WTC11 (cell line): ENCODE measurements at regions not wholly inside any gene's neighbourhood (a gene's known extent, or its start where the extent isn't known, plus 50 kb on each side); places are given as distances from the start of the nearest gene placed in this dataset.

ENCODE experiments used
- ATAC-seq: fragments of 200-7000 bp; cut with Tn5 transposase; 2 replicates; pipeline ENCODE4 v1.10.0; 2021; ENCODE audit warnings: mild to moderate bottlenecking, moderate library complexity
- CTCF ChIA-PET: fragments of 300-600 bp; sonication (Branson Sonifier 250); formaldehyde crosslinking; loops from one replicate; lab custom pipeline; 2021; ENCODE audit warnings: antibody characterized with exemption; lab: Charles Lee
- POLR2A ChIA-PET: fragments of 350-600 bp; sonication (Branson Sonifier 250); formaldehyde crosslinking; loops from one replicate; lab custom pipeline; 2021; ENCODE audit warnings: antibody characterized with exemption; lab: Charles Lee
- DNase-seq: peaks from one replicate; pipeline ENCODE4 v3.0.0; 2021; ENCODE audit warnings: low spot score
- H3K27ac Mint-ChIP-seq: 2 replicates; pipeline ENCODE4 v1.8.0; 2021; ENCODE audit warnings: mixed read lengths
- H3K27me3 Mint-ChIP-seq: 2 replicates; pipeline ENCODE4 v1.8.0; 2021; ENCODE audit warnings: low read depth, mild to moderate bottlenecking, moderate library complexity, mixed read lengths
- H3K36me3 Mint-ChIP-seq: 2 replicates; pipeline ENCODE4 v1.8.0; 2021; ENCODE audit warnings: mixed read lengths
- H3K4me1 Mint-ChIP-seq: 2 replicates; pipeline ENCODE4 v1.8.0; 2022; ENCODE audit warnings: mixed read lengths
- H3K4me3 Mint-ChIP-seq: 2 replicates; pipeline ENCODE4 v1.8.0; 2021; ENCODE audit warnings: mild to moderate bottlenecking, moderate library complexity, mixed read lengths
- H3K9me3 Mint-ChIP-seq: 2 replicates; pipeline ENCODE4 v1.8.0; 2021; ENCODE audit warnings: mixed read lengths
- AR ChIP-seq: fragments of 250-450 bp; sonication (Bioruptor Pico); IDR thresholded peaks from 2 replicates; pipeline ENCODE4 v1.9.0; 2021; ENCODE audit warnings: mild to moderate bottlenecking
- CREB1 ChIP-seq: sonication (generic); formaldehyde crosslinking; IDR thresholded peaks from 2 replicates; pipeline ENCODE4 v1.8.0; 2023; ENCODE audit warnings: mild to moderate bottlenecking, missing genetic modification reagents
- FOXP1 ChIP-seq: sonication (generic); formaldehyde crosslinking; IDR thresholded peaks from 2 replicates; pipeline ENCODE4 v1.8.0; 2022; ENCODE audit warnings: missing genetic modification reagents, mild to moderate bottlenecking, moderate library complexity, borderline replicate concordance
- FOXP4 ChIP-seq: sonication (generic); formaldehyde crosslinking; IDR thresholded peaks from 2 replicates; pipeline ENCODE4 v1.8.0; 2022; ENCODE audit warnings: mild to moderate bottlenecking, missing genetic modification reagents
- JUN ChIP-seq: sonication (generic); formaldehyde crosslinking; IDR thresholded peaks from 2 replicates; pipeline ENCODE4 v1.8.0; 2023; ENCODE audit warnings: mild to moderate bottlenecking, missing genetic modification reagents
- KAT7 ChIP-seq: sonication (generic); formaldehyde crosslinking; IDR thresholded peaks from 2 replicates; pipeline ENCODE4 v1.8.1; 2023; ENCODE audit warnings: missing genetic modification reagents, mild to moderate bottlenecking, borderline replicate concordance
- MYBL2 ChIP-seq: sonication (generic); formaldehyde crosslinking; IDR thresholded peaks from 2 replicates; pipeline ENCODE4 v1.8.1; 2023; ENCODE audit warnings: mild to moderate bottlenecking, moderate library complexity, missing genetic modification reagents
- NFE2L1 ChIP-seq: sonication (generic); formaldehyde crosslinking; IDR thresholded peaks from 2 replicates; pipeline ENCODE4 v1.8.1; 2023; ENCODE audit warnings: missing genetic modification reagents
- RORB ChIP-seq: fragments of 250-450 bp; sonication (Bioruptor Pico); IDR thresholded peaks from 2 replicates; pipeline ENCODE4 v1.9.0; 2021; ENCODE audit warnings: mild to moderate bottlenecking
- SOX15 ChIP-seq: fragments of 250-450 bp; sonication (Bioruptor Pico); IDR thresholded peaks from 2 replicates; pipeline ENCODE4 v1.9.0; 2021; ENCODE audit warnings: mild to moderate bottlenecking
- TEAD1 ChIP-seq: sonication (generic); formaldehyde crosslinking; IDR thresholded peaks from 2 replicates; pipeline ENCODE4 v1.8.0; 2022; ENCODE audit warnings: mild to moderate bottlenecking, missing genetic modification reagents
- ZNF512 ChIP-seq: sonication (generic); formaldehyde crosslinking; IDR thresholded peaks from 2 replicates; pipeline ENCODE4 v1.8.1; 2022; ENCODE audit warnings: missing genetic modification reagents, borderline replicate concordance
- ZNF671 ChIP-seq: fragments of 250-450 bp; sonication (Bioruptor Pico); IDR thresholded peaks from 2 replicates; pipeline ENCODE4 v1.8.0; 2021; ENCODE audit warnings: mild to moderate bottlenecking
- TF ChIP-seq, protein P1 (sequence below): sonication (generic); formaldehyde crosslinking; IDR thresholded peaks from 2 replicates; pipeline ENCODE4 v1.8.0; 2023; ENCODE audit warnings: missing genetic modification reagents, mild to moderate bottlenecking, borderline replicate concordance
- TF ChIP-seq, protein P2 (sequence below): sonication (generic); formaldehyde crosslinking; IDR thresholded peaks from 2 replicates; pipeline ENCODE4 v1.8.1; 2023; ENCODE audit warnings: mild to moderate bottlenecking, missing genetic modification reagents, moderate library complexity
- TF ChIP-seq, protein P3 (sequence below): sonication (generic); formaldehyde crosslinking; IDR thresholded peaks from 2 replicates; pipeline ENCODE4 v1.8.1; 2023; ENCODE audit warnings: mild to moderate bottlenecking, missing genetic modification reagents, borderline replicate concordance
- TF ChIP-seq, protein P4 (sequence below): fragments of 250-450 bp; sonication (Bioruptor Pico); IDR thresholded peaks from 2 replicates; pipeline ENCODE4 v2.1.2; 2022; ENCODE audit warnings: mild to moderate bottlenecking, moderate library complexity

DNA sequence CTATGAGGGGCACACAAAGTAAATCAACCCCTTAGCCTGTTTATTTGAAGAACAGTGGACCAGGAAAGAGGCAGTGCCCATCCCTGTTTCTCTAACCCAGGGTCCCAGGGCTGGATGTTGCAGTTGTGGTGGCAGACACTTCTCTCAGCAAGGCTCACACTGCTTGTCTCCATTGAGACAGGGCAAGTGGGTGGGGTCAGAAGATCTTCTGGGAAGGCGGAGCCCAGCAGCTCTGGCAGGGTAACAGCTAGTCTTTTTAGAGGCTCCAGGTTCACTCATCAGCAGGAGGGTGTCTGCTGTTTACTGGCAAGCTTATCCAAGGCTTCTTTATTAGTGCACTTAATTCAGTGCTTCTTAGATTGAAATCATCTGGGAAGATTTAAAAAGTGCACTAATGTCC lies 659.8 kb upstream of the DIPK2B start (continued):
- TF ChIP-seq, protein P1, sequence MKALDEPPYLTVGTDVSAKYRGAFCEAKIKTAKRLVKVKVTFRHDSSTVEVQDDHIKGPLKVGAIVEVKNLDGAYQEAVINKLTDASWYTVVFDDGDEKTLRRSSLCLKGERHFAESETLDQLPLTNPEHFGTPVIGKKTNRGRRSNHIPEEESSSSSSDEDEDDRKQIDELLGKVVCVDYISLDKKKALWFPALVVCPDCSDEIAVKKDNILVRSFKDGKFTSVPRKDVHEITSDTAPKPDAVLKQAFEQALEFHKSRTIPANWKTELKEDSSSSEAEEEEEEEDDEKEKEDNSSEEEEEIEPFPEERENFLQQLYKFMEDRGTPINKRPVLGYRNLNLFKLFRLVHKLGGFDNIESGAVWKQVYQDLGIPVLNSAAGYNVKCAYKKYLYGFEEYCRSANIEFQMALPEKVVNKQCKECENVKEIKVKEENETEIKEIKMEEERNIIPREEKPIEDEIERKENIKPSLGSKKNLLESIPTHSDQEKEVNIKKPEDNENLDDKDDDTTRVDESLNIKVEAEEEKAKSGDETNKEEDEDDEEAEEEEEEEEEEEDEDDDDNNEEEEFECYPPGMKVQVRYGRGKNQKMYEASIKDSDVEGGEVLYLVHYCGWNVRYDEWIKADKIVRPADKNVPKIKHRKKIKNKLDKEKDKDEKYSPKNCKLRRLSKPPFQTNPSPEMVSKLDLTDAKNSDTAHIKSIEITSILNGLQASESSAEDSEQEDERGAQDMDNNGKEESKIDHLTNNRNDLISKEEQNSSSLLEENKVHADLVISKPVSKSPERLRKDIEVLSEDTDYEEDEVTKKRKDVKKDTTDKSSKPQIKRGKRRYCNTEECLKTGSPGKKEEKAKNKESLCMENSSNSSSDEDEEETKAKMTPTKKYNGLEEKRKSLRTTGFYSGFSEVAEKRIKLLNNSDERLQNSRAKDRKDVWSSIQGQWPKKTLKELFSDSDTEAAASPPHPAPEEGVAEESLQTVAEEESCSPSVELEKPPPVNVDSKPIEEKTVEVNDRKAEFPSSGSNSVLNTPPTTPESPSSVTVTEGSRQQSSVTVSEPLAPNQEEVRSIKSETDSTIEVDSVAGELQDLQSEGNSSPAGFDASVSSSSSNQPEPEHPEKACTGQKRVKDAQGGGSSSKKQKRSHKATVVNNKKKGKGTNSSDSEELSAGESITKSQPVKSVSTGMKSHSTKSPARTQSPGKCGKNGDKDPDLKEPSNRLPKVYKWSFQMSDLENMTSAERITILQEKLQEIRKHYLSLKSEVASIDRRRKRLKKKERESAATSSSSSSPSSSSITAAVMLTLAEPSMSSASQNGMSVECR (CRISPR knock-in tag) = no peak
- TF ChIP-seq FOXP4 (CRISPR knock-in tag) = no peak
- TF ChIP-seq NFE2L1 (CRISPR knock-in tag) = no peak
- no peak for TF ChIP-seq SOX15 (CRISPR knock-in tag)
- TF ChIP-seq, protein P2, sequence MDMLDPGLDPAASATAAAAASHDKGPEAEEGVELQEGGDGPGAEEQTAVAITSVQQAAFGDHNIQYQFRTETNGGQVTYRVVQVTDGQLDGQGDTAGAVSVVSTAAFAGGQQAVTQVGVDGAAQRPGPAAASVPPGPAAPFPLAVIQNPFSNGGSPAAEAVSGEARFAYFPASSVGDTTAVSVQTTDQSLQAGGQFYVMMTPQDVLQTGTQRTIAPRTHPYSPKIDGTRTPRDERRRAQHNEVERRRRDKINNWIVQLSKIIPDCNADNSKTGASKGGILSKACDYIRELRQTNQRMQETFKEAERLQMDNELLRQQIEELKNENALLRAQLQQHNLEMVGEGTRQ (CRISPR knock-in tag) = no peak
- no peak for TF ChIP-seq MYBL2 (CRISPR knock-in tag)
- no peak for TF ChIP-seq FOXP1 (CRISPR knock-in tag)

GRCh38 chrX:45859407-45859806 lies 658.7 kb upstream of the DIPK2B start:
- Mint-ChIP-seq H3K9me3 (no peaks in the 10 kb centered on the region), H3K36me3 (no peaks in the 10 kb centered on the region), H3K4me1 (peaks cover 32% of the 10 kb centered on the region)
- no peak for ATAC-seq
- TF ChIP-seq, protein P3, sequence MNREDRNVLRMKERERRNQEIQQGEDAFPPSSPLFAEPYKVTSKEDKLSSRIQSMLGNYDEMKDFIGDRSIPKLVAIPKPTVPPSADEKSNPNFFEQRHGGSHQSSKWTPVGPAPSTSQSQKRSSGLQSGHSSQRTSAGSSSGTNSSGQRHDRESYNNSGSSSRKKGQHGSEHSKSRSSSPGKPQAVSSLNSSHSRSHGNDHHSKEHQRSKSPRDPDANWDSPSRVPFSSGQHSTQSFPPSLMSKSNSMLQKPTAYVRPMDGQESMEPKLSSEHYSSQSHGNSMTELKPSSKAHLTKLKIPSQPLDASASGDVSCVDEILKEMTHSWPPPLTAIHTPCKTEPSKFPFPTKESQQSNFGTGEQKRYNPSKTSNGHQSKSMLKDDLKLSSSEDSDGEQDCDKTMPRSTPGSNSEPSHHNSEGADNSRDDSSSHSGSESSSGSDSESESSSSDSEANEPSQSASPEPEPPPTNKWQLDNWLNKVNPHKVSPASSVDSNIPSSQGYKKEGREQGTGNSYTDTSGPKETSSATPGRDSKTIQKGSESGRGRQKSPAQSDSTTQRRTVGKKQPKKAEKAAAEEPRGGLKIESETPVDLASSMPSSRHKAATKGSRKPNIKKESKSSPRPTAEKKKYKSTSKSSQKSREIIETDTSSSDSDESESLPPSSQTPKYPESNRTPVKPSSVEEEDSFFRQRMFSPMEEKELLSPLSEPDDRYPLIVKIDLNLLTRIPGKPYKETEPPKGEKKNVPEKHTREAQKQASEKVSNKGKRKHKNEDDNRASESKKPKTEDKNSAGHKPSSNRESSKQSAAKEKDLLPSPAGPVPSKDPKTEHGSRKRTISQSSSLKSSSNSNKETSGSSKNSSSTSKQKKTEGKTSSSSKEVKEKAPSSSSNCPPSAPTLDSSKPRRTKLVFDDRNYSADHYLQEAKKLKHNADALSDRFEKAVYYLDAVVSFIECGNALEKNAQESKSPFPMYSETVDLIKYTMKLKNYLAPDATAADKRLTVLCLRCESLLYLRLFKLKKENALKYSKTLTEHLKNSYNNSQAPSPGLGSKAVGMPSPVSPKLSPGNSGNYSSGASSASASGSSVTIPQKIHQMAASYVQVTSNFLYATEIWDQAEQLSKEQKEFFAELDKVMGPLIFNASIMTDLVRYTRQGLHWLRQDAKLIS = no peak
- TF ChIP-seq, protein P4, sequence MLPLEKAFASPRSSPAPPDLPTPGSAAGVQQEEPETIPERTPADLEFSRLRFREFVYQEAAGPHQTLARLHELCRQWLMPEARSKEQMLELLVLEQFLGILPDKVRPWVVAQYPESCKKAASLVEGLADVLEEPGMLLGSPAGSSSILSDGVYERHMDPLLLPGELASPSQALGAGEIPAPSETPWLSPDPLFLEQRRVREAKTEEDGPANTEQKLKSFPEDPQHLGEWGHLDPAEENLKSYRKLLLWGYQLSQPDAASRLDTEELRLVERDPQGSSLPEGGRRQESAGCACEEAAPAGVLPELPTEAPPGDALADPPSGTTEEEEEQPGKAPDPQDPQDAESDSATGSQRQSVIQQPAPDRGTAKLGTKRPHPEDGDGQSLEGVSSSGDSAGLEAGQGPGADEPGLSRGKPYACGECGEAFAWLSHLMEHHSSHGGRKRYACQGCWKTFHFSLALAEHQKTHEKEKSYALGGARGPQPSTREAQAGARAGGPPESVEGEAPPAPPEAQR (CRISPR knock-in tag) = no peak
- TF ChIP-seq CREB1 (no peak), RORB (no peak)
- TF ChIP-seq, all 79 proteins: peak for 0
- no peak overlapping the region for H3K4me3 Mint-ChIP-seq
- ChIA-PET CTCF (no interaction called here), POLR2A (no interaction called here)
- no peak overlapping the region for H3K27ac Mint-ChIP-seq
- DNase-seq = no peak
- no peaks in the 10 kb centered on the region for H3K27me3 Mint-ChIP-seq

DNA sequence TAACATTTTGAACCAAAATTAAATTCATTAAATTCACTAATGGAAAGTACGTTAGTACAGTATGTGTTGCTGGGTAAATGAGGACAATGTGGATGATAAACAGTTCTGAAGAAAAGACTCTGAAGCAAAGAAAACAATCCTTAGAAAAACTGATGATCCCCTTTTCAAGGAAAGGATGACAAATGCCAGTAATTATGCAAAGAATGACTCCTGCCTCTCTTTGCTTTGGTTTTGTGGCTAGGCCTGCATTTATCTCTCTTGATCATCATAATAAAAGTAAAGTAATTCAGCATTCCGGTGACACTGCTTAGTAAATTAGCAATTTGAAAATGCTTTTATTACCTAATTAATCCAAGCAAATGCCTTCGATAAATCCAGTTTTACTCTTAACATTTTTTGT lies 652.2 kb upstream of the DIPK2B start:
- peaks cover 51% of the 10 kb centered on the region for H3K4me1 Mint-ChIP-seq
- ATAC-seq = no peak
- H3K27me3 Mint-ChIP-seq = no peaks in the 10 kb centered on the region
- peak overlapping the region; percentile 95 for H3K27ac Mint-ChIP-seq
- H3K36me3 Mint-ChIP-seq = peaks cover 17% of the 10 kb centered on the region
- ChIA-PET CTCF (interaction anchor here (2.0 kb wide), 1 partner anchor 51 kb away, joined by 4 read pairs; no protein-coding TSS in a partner anchor), POLR2A (no interaction called here)
- no peak for DNase-seq
- no peaks in the 10 kb centered on the region for H3K9me3 Mint-ChIP-seq
- H3K4me3 Mint-ChIP-seq = peak overlapping the region; percentile 56
- TF ChIP-seq ZNF671 = no peak
- TF ChIP-seq KAT7 (CRISPR knock-in tag) = no peak
- no peak for TF ChIP-seq JUN (CRISPR knock-in tag)
- no peak for TF ChIP-seq TEAD1 (CRISPR knock-in tag)
- TF ChIP-seq ZNF512 (CRISPR knock-in tag) = no peak
- TF ChIP-seq AR = no peak
